ENCODE measurements at regions not wholly inside any gene's neighbourhood (a gene's known extent, or its start where the extent isn't known, plus 50 kb on each side); places are given as distances from the start of the nearest gene placed in this dataset.
"Not testable (repeated sequence)": the region's sequence is repeated elsewhere in the genome, so short reads cannot be mapped to it uniquely, and the experiment has no call there.

- DNase-seq (ENCODE audit: low read depth), result no peak
These were observed 635.4 kb upstream of the SOX9 start for GRCh38 chr17:71485426-71485825.

GRCh38 chr17:71486261-71486660, 634.6 kb upstream of the SOX9 start:
- no peak for DNase-seq (ENCODE audit: low read depth)

GRCh38 chr17:71488851-71489250, 632.0 kb upstream of the SOX9 start:
- DNase-seq (ENCODE audit: low read depth), result no peak

- DNase-seq (ENCODE audit: low read depth), result no peak
These were observed 626.6 kb upstream of the SOX9 start for GRCh38 chr17:71494062-71494855.

GRCh38 chr17:71495420-71495819, 625.4 kb upstream of the SOX9 start:
- DNase-seq (ENCODE audit: low read depth), result no peak

- no peak for DNase-seq (ENCODE audit: low read depth)
These were observed 624.3 kb upstream of the SOX9 start for GRCh38 chr17:71496552-71496951.

- DNase-seq (ENCODE audit: low read depth), result no peak
These were observed 619.9 kb upstream of the SOX9 start for GRCh38 chr17:71500761-71501555.

GRCh38 chr17:71501711-71502110, 619.1 kb upstream of the SOX9 start:
- DNase-seq (ENCODE audit: low read depth), result no peak

GRCh38 chr17:71502443-71502842, 618.4 kb upstream of the SOX9 start:
- no peak for DNase-seq (ENCODE audit: low read depth)

- no peak for DNase-seq (ENCODE audit: low read depth)
These were observed 616.9 kb upstream of the SOX9 start for GRCh38 chr17:71503710-71504465.

GRCh38 chr17:71505200-71505599, 615.6 kb upstream of the SOX9 start:
- no peak for DNase-seq (ENCODE audit: low read depth)

- no peak for DNase-seq (ENCODE audit: low read depth)
These were observed 614.8 kb upstream of the SOX9 start for GRCh38 chr17:71505981-71506380.

- DNase-seq (ENCODE audit: low read depth), result no peak
These were observed 609.4 kb upstream of the SOX9 start for GRCh38 chr17:71511266-71511995.

- DNase-seq (ENCODE audit: low read depth), result not testable (repeated sequence)
These were observed 607.1 kb upstream of the SOX9 start for GRCh38 chr17:71513725-71514124.

GRCh38 chr17:71516149-71516548, 604.7 kb upstream of the SOX9 start:
- DNase-seq (ENCODE audit: low read depth), result no peak

GRCh38 chr17:71519285-71519684, 601.5 kb upstream of the SOX9 start:
- DNase-seq (ENCODE audit: low read depth), result no peak

- DNase-seq (ENCODE audit: low read depth), result no peak
These were observed 599.1 kb upstream of the SOX9 start for GRCh38 chr17:71521724-71522123.

- DNase-seq (ENCODE audit: low read depth), result no peak
These were observed 598.4 kb upstream of the SOX9 start for GRCh38 chr17:71522383-71522782.

- no peak for DNase-seq (ENCODE audit: low read depth)
These were observed 593.5 kb upstream of the SOX9 start for GRCh38 chr17:71527311-71527710.

GRCh38 chr17:71528210-71528609, 592.6 kb upstream of the SOX9 start:
- no peak for DNase-seq (ENCODE audit: low read depth)

GRCh38 chr17:71530248-71530647, 590.6 kb upstream of the SOX9 start:
- no peak for DNase-seq (ENCODE audit: low read depth)

- no peak for DNase-seq (ENCODE audit: low read depth)
These were observed 585.5 kb upstream of the SOX9 start for GRCh38 chr17:71535321-71535720.
